VCaP (cell line): ENCODE measurements at regions not wholly inside any gene's neighbourhood (a gene's known extent, or its start where the extent isn't known, plus 50 kb on each side); places are given as distances from the start of the nearest gene placed in this dataset.

Experiments used
- H3K27ac ChIP-seq: fragments of 450-650 bp; 2 replicates; pipeline ENCODE4 v1.5.1; 2017
- TF ChIP-seq, protein P1 (sequence below): fragments of 450-650 bp; conservative IDR thresholded peaks from 2 replicates; pipeline ENCODE4 v1.5.1; 2017; ENCODE audit warnings: mild to moderate bottlenecking, moderate library complexity

DNA sequence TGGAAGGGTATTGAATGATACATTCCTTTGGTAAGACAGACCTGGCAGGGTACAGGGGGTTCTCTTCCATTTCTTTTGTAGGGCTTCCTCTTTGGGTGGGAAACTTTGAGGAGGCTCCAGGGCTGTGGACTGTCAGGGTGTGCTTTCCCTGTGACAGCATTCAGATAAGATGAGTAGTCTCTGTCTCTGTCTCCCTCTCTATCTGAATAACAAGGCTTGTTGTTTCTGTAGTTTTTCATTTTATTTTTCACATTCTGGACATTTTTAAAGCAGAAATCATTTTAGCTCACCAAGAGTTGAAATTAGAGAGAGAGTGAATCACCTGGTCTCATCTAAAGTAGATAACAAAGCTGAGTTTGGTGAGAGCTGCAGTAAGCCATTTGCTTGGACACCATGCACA, 100.8 kb upstream of the TPM1 start:
- TF ChIP-seq, protein P1, sequence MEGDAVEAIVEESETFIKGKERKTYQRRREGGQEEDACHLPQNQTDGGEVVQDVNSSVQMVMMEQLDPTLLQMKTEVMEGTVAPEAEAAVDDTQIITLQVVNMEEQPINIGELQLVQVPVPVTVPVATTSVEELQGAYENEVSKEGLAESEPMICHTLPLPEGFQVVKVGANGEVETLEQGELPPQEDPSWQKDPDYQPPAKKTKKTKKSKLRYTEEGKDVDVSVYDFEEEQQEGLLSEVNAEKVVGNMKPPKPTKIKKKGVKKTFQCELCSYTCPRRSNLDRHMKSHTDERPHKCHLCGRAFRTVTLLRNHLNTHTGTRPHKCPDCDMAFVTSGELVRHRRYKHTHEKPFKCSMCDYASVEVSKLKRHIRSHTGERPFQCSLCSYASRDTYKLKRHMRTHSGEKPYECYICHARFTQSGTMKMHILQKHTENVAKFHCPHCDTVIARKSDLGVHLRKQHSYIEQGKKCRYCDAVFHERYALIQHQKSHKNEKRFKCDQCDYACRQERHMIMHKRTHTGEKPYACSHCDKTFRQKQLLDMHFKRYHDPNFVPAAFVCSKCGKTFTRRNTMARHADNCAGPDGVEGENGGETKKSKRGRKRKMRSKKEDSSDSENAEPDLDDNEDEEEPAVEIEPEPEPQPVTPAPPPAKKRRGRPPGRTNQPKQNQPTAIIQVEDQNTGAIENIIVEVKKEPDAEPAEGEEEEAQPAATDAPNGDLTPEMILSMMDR: no peak
- no peak overlapping the region for H3K27ac ChIP-seq

DNA sequence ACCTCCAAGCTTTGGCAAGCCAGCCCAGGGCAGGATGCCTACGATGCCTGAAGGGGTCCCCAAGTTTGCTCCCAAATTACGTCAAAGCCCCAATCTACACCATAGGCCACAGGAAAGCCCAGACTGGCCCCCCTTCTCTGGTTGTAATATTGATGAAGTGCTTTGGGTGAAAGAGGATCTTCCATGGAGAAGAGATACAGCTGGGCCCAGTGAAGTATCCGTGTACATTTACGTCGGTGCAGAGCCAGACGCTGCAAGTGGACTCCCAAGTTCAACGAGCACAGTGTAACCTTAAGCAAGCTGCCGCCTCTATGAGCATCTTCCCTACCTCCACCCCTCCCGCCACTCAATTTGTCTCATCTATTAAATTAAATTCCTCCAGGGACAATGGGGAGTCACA, 100.1 kb upstream of the TPM1 start:
- no peak overlapping the region for H3K27ac ChIP-seq
- TF ChIP-seq, protein P1: no peak

DNA sequence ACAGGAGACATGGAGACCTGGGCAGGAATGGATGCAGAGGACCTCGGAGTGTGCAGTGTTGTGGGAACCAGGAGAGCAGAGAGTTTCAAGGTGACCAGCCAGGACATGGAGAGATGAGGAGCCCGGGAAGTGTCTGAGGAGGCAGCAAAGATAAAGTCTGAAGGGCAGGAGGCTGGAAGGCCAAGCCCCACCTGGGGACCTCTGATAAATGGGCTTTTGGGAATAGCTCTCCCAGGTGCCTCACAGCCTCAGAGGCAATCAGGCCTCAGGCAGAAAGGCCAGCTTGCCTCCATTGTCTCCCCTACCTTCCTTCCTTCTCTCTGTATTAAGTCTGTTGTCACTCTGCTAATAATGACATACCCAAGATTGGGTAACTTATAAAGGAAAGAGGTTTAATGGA, 97.5 kb upstream of the TPM1 start:
- TF ChIP-seq, protein P1: no peak
- H3K27ac ChIP-seq: no peak overlapping the region

DNA sequence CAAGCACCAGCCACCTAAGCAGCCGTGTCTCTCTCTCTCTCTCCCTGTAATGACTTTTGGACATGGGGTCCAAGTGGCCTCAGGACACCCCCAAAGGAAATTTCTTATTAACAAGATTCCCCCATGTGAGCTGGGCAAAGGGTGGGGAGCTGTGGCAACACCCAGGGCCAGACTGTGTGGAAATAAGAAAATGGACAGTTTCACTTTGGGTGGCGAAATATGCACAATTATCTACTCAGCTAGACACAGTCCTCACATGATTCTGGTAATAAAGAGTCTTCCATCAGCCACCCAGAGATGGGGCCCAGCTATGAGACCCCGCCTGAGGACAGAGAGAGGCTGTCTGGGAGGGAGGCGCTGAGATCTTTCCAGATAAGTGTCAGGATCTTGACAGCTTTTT, 96.8 kb upstream of the TPM1 start:
- TF ChIP-seq, protein P1: no peak
- no peak overlapping the region for H3K27ac ChIP-seq

DNA sequence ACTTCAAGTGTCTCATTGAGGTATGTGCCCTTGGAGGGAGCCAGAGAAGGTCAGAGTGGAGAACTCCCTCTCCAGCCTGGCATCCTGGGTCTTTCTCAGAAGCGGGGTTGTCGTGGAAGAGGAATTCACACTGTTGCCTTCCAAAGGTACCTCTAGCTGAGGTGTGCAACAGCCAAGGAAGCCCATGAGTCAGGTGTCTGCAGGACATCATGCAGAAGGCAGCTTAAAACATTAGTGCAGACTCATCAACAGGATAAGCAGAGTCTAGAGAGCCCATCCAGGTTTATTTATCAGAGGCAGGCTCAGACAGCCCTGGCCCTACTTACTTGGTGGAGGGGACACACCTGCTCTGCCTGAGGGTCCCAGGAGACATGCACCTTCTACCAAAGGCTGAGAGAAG, 95.6 kb upstream of the TPM1 start:
- TF ChIP-seq, protein P1: no peak
- H3K27ac ChIP-seq: no peak overlapping the region

DNA sequence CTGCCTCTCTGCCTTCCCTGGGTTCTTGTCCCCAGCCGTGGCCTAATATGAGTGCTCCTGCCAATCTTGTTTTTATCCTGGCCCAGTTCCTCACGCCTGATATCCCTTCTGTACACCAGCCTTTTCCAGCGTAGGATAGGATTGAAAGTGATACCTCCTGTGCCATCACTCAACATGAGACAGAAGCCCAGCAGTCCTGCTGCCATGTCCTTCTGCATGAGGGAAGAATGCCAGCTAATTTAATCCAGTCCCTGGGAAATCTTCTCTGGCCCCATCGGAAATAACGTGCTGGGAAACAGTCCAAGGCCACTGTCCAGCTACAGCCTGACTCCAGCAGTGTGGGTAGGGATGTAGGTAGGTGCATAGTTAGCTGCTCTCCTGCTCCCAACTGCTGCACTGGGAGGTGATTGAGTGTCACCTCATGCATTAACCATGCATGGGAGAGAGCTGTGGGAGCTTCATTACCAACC, 92.0 kb upstream of the TPM1 start:
- H3K27ac ChIP-seq: no peak overlapping the region

DNA sequence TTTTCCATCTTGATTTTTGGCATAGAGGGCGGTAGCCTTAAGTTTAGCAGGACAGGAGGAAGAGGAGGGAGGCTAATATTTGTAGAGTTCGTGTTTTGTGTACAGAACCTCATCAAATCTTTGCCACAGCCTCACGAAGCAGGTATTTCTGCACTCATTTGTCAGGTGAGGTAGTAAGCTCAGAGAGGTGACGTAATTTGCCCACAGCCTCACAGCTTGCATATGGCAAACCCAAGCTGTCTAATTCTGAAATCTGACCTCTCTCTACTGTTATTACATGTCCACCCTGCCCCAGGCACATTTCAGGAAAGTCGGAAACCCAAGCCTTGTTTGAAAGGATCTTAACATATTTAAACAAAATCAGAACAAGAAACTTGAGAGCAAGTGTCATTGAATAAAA, 91.1 kb upstream of the TPM1 start:
- H3K27ac ChIP-seq: no peak overlapping the region
- TF ChIP-seq, protein P1: no peak

More for the DNA sequence above, 92.0 kb upstream of the TPM1 start:
- TF ChIP-seq, protein P1: no peak

DNA sequence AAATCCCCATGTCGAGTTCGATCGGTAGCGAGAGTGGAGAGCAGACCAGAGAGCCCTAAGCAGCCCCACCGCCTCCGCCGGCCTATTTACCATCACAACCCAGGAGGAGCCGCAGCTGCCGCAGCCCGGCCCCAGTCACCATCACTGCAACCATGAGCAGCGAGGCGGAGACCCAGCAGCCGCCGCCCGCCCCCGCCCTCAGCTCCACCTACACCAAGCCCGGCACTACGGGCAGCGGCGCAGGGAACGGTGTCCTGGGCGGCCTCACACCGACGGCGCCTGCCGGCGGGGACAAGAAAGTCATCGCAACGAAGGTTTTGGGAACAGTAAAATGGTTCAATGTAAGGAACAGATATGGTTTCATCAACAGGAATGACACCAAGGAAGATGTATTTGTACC, 89.5 kb upstream of the TPM1 start:
- TF ChIP-seq, protein P1: no peak
- H3K27ac ChIP-seq: no peak overlapping the region
